ENCODE measurements at regions not wholly inside any gene's neighbourhood (a gene's known extent, or its start where the extent isn't known, plus 50 kb on each side); places are given as distances from the start of the nearest gene placed in this dataset.

DNA sequence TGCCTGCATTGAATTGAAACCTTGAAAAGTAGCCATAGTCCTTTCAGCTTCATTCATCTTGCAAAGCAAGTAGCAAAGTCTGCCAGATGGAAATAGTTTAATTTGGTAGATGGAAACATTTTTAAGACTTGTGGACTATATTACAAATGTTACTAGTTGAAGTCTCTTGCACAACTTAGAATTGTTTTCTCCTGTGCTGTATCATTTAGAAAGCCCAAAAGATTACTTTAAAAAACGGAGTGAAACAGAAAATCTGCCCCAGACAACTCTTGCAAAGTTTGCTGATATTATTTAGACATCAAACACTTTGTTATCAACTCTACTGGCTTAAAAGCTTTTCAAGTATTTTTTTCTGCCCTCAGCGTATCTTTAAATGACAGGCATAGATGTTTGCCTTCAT, 335.0 kb downstream of the RPRM start:
- no peaks in the 10 kb centered on the region for H3K27me3 ChIP-seq

DNA sequence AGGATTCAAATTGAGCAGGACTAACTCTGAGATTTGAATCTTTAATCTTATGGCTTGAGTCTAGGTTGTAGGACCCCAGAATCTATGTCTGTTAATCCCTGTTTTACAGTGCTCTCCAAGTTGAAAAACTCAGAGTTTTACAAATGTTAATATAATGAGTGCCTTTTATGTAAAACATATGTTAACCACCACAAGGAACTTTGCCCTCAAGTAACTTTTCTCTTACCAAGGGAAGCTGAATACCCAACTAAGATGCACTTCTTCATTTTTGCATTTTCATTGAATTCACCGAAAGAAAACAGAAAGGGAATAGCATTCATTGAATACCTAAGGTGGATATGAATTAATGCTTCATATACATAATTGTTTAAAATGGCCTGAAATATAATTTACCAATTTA, 338.1 kb downstream of the RPRM start:
- TF ChIP-seq POLR2A (IDR thresholded peaks at IDR 0.05): no peak
- TF ChIP-seq, protein P1, sequence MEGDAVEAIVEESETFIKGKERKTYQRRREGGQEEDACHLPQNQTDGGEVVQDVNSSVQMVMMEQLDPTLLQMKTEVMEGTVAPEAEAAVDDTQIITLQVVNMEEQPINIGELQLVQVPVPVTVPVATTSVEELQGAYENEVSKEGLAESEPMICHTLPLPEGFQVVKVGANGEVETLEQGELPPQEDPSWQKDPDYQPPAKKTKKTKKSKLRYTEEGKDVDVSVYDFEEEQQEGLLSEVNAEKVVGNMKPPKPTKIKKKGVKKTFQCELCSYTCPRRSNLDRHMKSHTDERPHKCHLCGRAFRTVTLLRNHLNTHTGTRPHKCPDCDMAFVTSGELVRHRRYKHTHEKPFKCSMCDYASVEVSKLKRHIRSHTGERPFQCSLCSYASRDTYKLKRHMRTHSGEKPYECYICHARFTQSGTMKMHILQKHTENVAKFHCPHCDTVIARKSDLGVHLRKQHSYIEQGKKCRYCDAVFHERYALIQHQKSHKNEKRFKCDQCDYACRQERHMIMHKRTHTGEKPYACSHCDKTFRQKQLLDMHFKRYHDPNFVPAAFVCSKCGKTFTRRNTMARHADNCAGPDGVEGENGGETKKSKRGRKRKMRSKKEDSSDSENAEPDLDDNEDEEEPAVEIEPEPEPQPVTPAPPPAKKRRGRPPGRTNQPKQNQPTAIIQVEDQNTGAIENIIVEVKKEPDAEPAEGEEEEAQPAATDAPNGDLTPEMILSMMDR (IDR thresholded peaks at IDR 0.05): no peak
- Histone ChIP-seq H3K9me3 (replicated peaks in 1 of 3) (no peaks in the 10 kb centered on the region), H3K4me3 (no peak overlapping the region), H3K4me1 (replicated peaks in 1 of 2) (no peaks in the 10 kb centered on the region), H3K27ac (no peak overlapping the region), H3K36me3 (replicated peaks in 1 of 2) (no peaks in the 10 kb centered on the region), H3K27me3 (no peaks in the 10 kb centered on the region)
- WGBS, 4 donors: 95 to 100% (median 96%) methylated on average over 1 of the region's 1 CpG
- no peak for DNase-seq
- intact Hi-C loops (cut with DNase I): no loop called here

More for the DNA sequence above, 335.0 kb downstream of the RPRM start:
- Histone ChIP-seq H3K4me1 (replicated peaks in 1 of 2) (no peaks in the 10 kb centered on the region), H3K27ac (no peak overlapping the region), H3K36me3 (replicated peaks in 1 of 2) (no peaks in the 10 kb centered on the region), H3K9me3 (replicated peaks in 1 of 3) (no peaks in the 10 kb centered on the region), H3K4me3 (no peak overlapping the region)
- no peak for DNase-seq
- TF ChIP-seq, protein P1 (IDR thresholded peaks at IDR 0.05): no peak
- TF ChIP-seq POLR2A (IDR thresholded peaks at IDR 0.05): no peak
- WGBS, 4 donors: 33 to 42% (median 35%) methylated on average over 2 of the region's 2 CpGs
- intact Hi-C loops (cut with DNase I): no loop called here

DNA sequence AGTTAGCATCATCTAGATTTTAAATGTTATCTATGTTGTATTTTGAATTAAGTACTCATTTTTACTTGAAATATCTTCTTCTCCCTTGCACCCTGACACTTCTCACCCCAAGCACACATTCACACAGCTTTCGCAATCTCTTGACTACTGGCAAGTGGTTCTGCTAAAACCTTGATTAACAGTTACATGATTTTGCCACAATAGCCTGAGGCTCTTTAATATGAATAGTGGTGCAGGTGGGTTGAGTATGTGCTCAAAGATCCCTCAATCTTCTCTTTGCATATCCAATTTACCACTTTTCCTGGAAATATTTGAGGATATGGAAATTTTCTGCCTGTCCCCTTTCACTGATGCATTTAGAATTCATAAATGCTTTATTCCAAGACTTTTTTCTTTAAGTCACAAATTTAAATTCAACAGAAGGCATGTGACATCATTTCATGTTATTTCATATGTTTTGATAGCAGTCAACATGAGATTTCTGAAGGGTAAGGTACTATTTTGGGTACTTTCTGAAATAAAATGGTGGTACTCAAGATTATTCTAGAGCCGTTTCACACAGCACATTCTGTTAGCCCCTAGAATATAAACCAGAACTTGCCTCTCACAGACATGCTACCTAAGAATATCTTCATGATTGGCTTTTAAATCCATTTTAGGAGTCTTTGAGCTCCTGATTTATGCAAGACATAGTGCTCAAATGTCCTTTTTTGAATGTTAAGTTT, 339.7 kb downstream of the RPRM start:
- TF ChIP-seq, protein P1 (IDR thresholded peaks at IDR 0.05): no peak
- no peak for TF ChIP-seq POLR2A (IDR thresholded peaks at IDR 0.05)
- intact Hi-C loops (cut with DNase I): no loop called here
- Histone ChIP-seq H3K4me3 (no peak overlapping the region), H3K9me3 (replicated peaks in 1 of 3) (no peaks in the 10 kb centered on the region), H3K36me3 (replicated peaks in 1 of 2) (no peaks in the 10 kb centered on the region), H3K4me1 (replicated peaks in 1 of 2) (no peaks in the 10 kb centered on the region), H3K27me3 (no peaks in the 10 kb centered on the region), H3K27ac (no peak overlapping the region)
- whole genome bisulfite sequencing, 4 donors: 85 to 95% (median 89%) methylated on average over 2 of the region's 2 CpGs
- DNase-seq: no peak

DNA sequence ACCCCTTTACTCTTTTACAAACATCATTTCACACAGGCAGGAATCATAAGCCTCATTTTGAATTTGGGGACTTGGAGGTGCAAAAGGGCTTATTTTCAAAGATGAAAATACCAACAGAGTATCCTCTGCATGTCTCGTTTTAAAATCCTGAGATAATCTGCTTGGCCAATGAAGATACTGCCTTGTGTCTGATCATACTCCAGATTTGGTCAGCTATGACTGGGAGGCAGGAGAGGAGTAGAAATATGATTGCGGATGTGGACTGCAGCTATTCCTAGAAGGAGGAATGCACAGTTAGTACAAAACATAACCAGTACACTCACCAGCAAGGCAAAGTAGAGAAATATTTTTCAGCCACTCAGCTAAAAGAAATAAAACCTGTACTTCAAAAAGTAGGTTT, 342.3 kb downstream of the RPRM start:
- TF ChIP-seq, protein P1 (IDR thresholded peaks at IDR 0.05): no peak
- TF ChIP-seq POLR2A (IDR thresholded peaks at IDR 0.05): no peak
- intact Hi-C loops (cut with DNase I): no loop called here
- no peaks in the 10 kb centered on the region for H3K27me3 ChIP-seq
- DNase-seq: no peak
- 60 to 81% (median 78%) methylated on average over 2 of the region's 2 CpGs for WGBS, 4 donors
- no peaks in the 10 kb centered on the region for H3K36me3 ChIP-seq (replicated peaks in 1 of 2)
- no peaks in the 10 kb centered on the region for H3K9me3 ChIP-seq (replicated peaks in 1 of 3)
- no peaks in the 10 kb centered on the region for H3K4me1 ChIP-seq (replicated peaks in 1 of 2)
- H3K27ac ChIP-seq: no peak overlapping the region
- no peak overlapping the region for H3K4me3 ChIP-seq
